DOHH2 (cell line): ENCODE measurements at regions not wholly inside any gene's neighbourhood (a gene's known extent, or its start where the extent isn't known, plus 50 kb on each side); places are given as distances from the start of the nearest gene placed in this dataset.

Source experiments
- H3F3A ChIP-seq: fragments of 200-600 bp; sonication (generic), shearing (Covaris generic); 2 replicates; pipeline ENCODE4 v1.6.0; 2016; ENCODE audit warnings: antibody characterized with exemption, mild to moderate bottlenecking; ENCODE audit not compliant: control insufficient read depth, insufficient read depth
- H3K27ac ChIP-seq: fragments of 200-600 bp; sonication (generic); 2 replicates; pipeline ENCODE4 v1.5.1; 2014; ENCODE audit warnings: low read depth, mild to moderate bottlenecking, low read length, moderate library complexity
- H3K27me3 ChIP-seq: fragments of 200-600 bp; sonication (generic); 2 replicates; pipeline ENCODE4 v1.6.1; 2014; ENCODE audit warnings: mild to moderate bottlenecking, low read length, mixed read lengths; ENCODE audit not compliant: control insufficient read depth
- H3K36me3 ChIP-seq: fragments of 200-600 bp; sonication (generic); 2 replicates; pipeline ENCODE4 v1.6.1; 2014; ENCODE audit warnings: mild to moderate bottlenecking, low read length, moderate library complexity, mixed read lengths; ENCODE audit not compliant: control insufficient read depth
- H3K4me1 ChIP-seq: fragments of 200-600 bp; sonication (generic); 2 replicates; pipeline ENCODE4 v1.6.1; 2014; ENCODE audit warnings: mild to moderate bottlenecking, low read length, mixed read lengths; ENCODE audit not compliant: control insufficient read depth
- H3K4me2 ChIP-seq: fragments of 200-600 bp; sonication (generic); 2 replicates; pipeline ENCODE4 v1.6.0; 2014; ENCODE audit warnings: mild to moderate bottlenecking, low read length, moderate library complexity
- H3K4me3 ChIP-seq: fragments of 200-600 bp; sonication (generic); 2 replicates; pipeline ENCODE4 v1.5.1; 2014; ENCODE audit warnings: mild to moderate bottlenecking, low read length, mixed read lengths
- H3K79me2 ChIP-seq: fragments of 200-600 bp; sonication (generic); 2 replicates; pipeline ENCODE4 v1.6.1; 2014; ENCODE audit warnings: mild to moderate bottlenecking, low read length, mixed read lengths; ENCODE audit not compliant: control insufficient read depth
- H3K9me2 ChIP-seq: fragments of 200-600 bp; sonication (generic); replicated peaks from 2 replicates; pipeline ENCODE4 v1.6.1; 2014; ENCODE audit warnings: mild to moderate bottlenecking, low read length, mixed read lengths; ENCODE audit not compliant: control insufficient read depth
- H3K9me3 ChIP-seq: fragments of 200-600 bp; sonication (generic); 2 replicates; pipeline ENCODE4 v1.6.1; 2014; ENCODE audit warnings: antibody characterized with exemption, low read length, mixed read lengths; ENCODE audit not compliant: control insufficient read depth, insufficient read depth
- H4K20me1 ChIP-seq: fragments of 200-600 bp; sonication (generic); 2 replicates; pipeline ENCODE4 v1.6.0; 2014; ENCODE audit warnings: low read depth, mild to moderate bottlenecking, antibody characterized with exemption, low read length, moderate library complexity; ENCODE audit not compliant: control insufficient read depth, insufficient read depth
- EZH2phosphoT487 ChIP-seq: fragments of 200-600 bp; sonication (generic); IDR thresholded peaks from 2 replicates; pipeline ENCODE4 v1.6.1; 2017; ENCODE audit warnings: borderline replicate concordance, mild to moderate bottlenecking, antibody characterized with exemption, low read length, moderate library complexity, mixed read lengths
- TF ChIP-seq, protein P1 (sequence below): fragments of 200-600 bp; sonication (generic); IDR thresholded peaks from one replicate; pipeline ENCODE4 v1.5.1; 2014; ENCODE audit warnings: antibody characterized with exemption, mild to moderate bottlenecking, low read depth, low read length; ENCODE audit not compliant: poor library complexity, severe bottlenecking

DNA sequence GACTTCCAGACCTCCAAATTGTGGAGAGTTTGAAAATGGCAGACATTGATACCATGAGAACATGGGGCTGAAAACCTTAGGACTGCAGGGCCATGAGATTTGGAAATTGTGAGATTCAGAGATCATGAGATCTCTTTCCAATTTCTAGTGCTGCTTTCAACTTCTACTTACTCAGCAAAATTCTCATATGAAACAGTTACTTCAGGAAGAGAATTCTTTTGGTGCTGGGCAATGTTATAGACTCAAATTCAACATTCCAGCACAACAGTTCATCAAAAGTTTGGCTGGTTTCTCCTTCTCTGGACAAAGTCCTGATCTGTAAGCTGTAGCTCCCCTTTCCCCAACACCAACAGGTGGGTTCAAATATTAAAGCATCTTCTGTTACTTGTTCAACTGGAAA, 506.9 kb upstream of the NECTIN3 start:
- no peaks in the 10 kb centered on the region for H3K4me1 ChIP-seq
- no peaks in the 10 kb centered on the region for H3F3A ChIP-seq
- no peaks in the 10 kb centered on the region for H3K9me3 ChIP-seq
- no peaks in the 10 kb centered on the region for H3K36me3 ChIP-seq
- H3K4me2 ChIP-seq, result no peak overlapping the region
- H3K9me2 ChIP-seq, result no peaks in the 10 kb centered on the region
- TF ChIP-seq, protein P1, sequence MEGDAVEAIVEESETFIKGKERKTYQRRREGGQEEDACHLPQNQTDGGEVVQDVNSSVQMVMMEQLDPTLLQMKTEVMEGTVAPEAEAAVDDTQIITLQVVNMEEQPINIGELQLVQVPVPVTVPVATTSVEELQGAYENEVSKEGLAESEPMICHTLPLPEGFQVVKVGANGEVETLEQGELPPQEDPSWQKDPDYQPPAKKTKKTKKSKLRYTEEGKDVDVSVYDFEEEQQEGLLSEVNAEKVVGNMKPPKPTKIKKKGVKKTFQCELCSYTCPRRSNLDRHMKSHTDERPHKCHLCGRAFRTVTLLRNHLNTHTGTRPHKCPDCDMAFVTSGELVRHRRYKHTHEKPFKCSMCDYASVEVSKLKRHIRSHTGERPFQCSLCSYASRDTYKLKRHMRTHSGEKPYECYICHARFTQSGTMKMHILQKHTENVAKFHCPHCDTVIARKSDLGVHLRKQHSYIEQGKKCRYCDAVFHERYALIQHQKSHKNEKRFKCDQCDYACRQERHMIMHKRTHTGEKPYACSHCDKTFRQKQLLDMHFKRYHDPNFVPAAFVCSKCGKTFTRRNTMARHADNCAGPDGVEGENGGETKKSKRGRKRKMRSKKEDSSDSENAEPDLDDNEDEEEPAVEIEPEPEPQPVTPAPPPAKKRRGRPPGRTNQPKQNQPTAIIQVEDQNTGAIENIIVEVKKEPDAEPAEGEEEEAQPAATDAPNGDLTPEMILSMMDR, result no peak
- no peak for TF ChIP-seq EZH2phosphoT487
- H3K4me3 ChIP-seq, result no peak overlapping the region
- no peak overlapping the region for H3K27ac ChIP-seq
- no peaks in the 10 kb centered on the region for H3K79me2 ChIP-seq
- no peaks in the 10 kb centered on the region for H4K20me1 ChIP-seq
- no peaks in the 10 kb centered on the region for H3K27me3 ChIP-seq

DNA sequence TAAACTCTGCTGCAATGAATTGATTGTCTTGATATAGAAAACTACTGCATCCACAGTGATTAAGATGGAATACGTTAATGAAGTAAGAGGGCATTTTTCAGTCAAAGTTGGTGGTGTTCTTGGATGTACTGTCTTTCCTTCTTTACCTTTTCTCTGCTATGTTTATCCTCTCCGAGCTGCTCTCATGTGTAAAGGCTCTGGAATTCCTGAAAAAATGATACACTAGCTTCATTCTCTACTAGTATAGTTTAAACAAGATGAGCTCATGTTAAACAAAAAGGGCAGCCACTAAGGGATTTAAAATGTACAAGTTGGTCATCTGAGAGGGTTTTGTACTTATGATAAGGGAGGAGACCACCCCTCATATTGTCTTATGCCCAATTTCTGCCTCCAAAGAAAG, 504.6 kb upstream of the NECTIN3 start:
- Histone ChIP-seq H3K4me2 (no peak overlapping the region), H3K4me3 (no peak overlapping the region), H3K36me3 (no peaks in the 10 kb centered on the region), H3K27ac (no peak overlapping the region), H3K4me1 (no peaks in the 10 kb centered on the region), H3F3A (no peaks in the 10 kb centered on the region), H3K79me2 (no peaks in the 10 kb centered on the region), H4K20me1 (no peaks in the 10 kb centered on the region), H3K27me3 (no peaks in the 10 kb centered on the region), H3K9me2 (no peaks in the 10 kb centered on the region), H3K9me3 (no peaks in the 10 kb centered on the region)
- TF ChIP-seq, protein P1, result no peak
- TF ChIP-seq EZH2phosphoT487, result no peak

DNA sequence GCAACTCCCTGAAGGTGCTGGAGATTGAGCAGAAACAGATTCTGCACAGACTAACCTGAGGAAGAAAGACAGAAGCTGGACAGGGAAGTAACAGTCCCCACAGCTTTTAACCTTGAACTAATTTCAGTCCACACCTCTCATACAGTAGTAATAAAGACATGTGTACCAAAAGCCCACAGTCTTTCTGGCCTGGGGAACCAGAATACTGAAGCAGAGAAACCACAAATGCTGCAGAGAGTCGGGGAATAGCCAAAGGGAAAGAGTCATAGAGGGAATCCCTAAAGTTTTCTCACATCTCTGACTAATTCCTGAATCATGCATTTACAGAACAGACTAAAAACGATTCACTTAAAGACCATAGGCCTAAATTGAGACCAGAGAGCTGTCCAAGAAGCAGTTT, 503.4 kb upstream of the NECTIN3 start:
- Histone ChIP-seq H3F3A (no peaks in the 10 kb centered on the region), H3K4me1 (no peaks in the 10 kb centered on the region), H3K9me2 (no peaks in the 10 kb centered on the region), H3K9me3 (0 out of 2 replicates have a peak, but pooled peaks cover 3% of the 10 kb centered on the region), H3K4me3 (no peak overlapping the region), H3K27me3 (no peaks in the 10 kb centered on the region), H4K20me1 (no peaks in the 10 kb centered on the region), H3K79me2 (no peaks in the 10 kb centered on the region), H3K36me3 (no peaks in the 10 kb centered on the region), H3K27ac (no peak overlapping the region), H3K4me2 (no peak overlapping the region)
- TF ChIP-seq, protein P1, result no peak
- no peak for TF ChIP-seq EZH2phosphoT487

DNA sequence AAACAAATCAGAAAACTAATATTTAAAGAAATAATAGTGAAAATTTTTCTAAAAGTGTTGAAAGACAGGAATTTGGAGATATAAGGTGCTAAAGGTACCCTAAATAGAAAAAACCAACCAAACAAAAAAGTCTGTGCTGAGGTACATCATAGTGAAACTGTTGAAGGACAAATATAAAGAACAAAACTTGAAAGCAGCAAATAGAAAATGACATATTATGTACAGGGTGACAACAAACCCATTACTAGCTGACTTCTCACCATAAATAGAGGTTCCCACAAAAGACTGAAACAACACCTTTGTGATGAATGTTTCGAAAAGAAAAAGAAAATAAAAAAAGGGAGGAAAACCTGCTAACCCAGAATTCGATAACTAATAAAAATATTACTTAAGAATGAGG, 502.5 kb upstream of the NECTIN3 start:
- Histone ChIP-seq H3K79me2 (no peaks in the 10 kb centered on the region), H3K9me2 (no peaks in the 10 kb centered on the region), H3F3A (no peaks in the 10 kb centered on the region), H3K4me3 (no peak overlapping the region), H3K36me3 (no peaks in the 10 kb centered on the region), H3K4me1 (no peaks in the 10 kb centered on the region), H3K9me3 (0 out of 2 replicates have a peak, but pooled peaks cover 3% of the 10 kb centered on the region), H4K20me1 (no peaks in the 10 kb centered on the region), H3K27ac (no peak overlapping the region), H3K4me2 (no peak overlapping the region), H3K27me3 (no peaks in the 10 kb centered on the region)
- TF ChIP-seq, protein P1, result no peak
- no peak for TF ChIP-seq EZH2phosphoT487
